Hypothalamus (tissue), 51 donors: ENCODE measurements at regions not wholly inside any gene's neighbourhood (a gene's known extent, or its start where the extent isn't known, plus 50 kb on each side); places are given as distances from the start of the nearest gene placed in this dataset.
"Not testable (repeated sequence)": the region's sequence is repeated elsewhere in the genome, so short reads cannot be mapped to it uniquely, and the experiment has no call there.

Experiments
- DNase-seq, 51 donors: peaks; one replicate each; lab custom pipeline; 2025; lab: John Stamatoyannopoulos, UW

GRCh38 chr7:66455432-66455831 is 173.2 kb upstream of the KCTD7 start:
- not testable (repeated sequence) for DNase-seq

GRCh38 chr7:66456431-66456830 is 172.2 kb upstream of the KCTD7 start:
- DNase-seq, result not testable (repeated sequence)

GRCh38 chr7:66458991-66459390 is 169.7 kb upstream of the KCTD7 start:
- DNase-seq, result not testable (repeated sequence)

DNA sequence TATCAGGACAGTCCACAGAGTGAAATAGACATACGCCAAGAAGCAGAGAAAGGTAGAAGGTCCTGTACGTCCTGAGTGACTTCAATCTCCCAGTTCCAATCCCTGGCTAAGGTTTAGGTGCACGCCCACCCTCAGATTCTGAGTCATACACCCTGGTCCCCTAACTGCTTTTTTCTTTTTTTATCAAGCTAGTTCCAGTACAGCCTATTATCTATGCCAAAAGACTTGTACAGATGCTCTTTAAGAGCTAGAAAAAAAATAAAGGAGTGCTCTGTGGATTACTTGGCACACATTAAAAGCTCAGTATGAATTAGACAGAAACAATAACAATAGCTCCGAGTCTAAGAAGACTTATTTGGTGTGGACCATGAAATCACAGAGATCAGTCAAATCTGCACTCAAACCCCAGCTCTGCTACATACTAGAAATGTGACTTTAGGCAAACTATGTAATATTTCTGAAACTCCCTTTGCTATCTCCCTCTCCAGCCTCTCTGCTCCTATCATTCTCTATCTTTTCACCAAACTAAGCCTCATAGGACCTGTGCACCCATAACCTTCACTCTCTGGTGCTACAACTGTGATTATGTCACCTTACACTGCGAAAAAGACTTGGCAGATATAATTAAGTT is 168.8 kb upstream of the KCTD7 start:
- not testable (repeated sequence) for DNase-seq

GRCh38 chr7:66460921-66461361 is 167.7 kb upstream of the KCTD7 start:
- no peak for DNase-seq

DNA sequence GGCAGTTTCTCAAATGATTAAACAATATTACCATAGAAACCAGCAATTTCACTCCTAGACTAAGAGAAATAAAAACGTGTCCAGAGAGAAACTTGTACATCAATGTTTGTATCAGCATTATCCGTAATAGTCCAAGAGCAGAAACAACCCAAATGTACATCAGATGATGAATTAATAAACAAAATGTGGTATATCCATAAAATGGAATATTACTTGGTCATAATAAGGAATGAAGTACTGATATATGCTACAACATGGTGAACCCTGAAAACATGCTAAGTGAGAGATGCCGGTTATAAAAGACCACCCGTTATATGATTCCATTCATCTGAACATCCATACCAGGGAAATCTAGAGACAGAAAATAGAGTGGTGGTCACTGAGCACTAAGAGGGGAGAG is 167.3 kb upstream of the KCTD7 start:
- DNase-seq, result not testable (repeated sequence)

DNA sequence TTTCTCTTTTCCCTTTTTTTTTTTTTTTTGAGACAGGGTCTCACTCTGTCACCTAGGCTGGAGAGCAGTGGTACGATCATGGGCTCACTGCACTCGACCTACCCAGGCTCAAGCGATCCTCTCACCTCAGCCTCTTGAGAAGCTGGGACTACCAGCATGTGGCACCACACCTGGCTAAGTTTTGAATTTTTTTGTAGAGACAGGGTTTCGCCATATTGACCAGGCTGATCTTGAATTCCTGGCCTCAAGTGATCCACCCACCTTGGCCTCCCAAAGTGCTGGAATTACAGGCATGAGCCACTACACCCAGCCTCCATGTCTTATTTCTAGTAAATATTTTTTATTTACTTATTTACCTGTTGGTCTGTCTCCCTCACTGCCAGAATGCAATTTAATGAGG is 165.8 kb upstream of the KCTD7 start:
- not testable (repeated sequence) for DNase-seq

GRCh38 chr7:66464059-66464458 is 164.6 kb upstream of the KCTD7 start:
- no peak for DNase-seq

DNA sequence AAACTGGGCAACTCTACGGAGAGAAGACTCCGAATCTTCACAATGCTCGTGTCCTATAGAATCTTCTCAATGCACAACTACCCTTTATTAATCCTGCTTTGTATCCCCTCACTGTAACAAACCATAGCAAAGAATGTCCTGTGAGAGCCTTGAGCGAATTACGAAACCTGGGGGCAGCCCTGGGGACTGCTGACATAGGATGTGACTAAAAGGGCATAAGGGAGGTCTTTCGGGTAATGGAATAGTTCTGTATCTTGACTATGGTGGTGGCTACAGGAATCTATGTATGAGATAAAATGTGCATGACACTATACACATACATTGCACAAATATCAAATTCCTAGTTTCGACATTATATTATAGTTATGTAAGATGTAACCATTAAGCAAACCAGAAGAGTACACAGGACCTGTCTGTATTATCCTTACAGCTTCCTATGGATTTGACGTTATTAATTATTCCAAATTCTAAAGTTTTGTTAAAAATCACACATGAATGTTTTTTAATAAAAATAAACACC is 162.5 kb upstream of the KCTD7 start:
- DNase-seq, result no peak

GRCh38 chr7:66467887-66468286 is 160.8 kb upstream of the KCTD7 start:
- no peak for DNase-seq

DNA sequence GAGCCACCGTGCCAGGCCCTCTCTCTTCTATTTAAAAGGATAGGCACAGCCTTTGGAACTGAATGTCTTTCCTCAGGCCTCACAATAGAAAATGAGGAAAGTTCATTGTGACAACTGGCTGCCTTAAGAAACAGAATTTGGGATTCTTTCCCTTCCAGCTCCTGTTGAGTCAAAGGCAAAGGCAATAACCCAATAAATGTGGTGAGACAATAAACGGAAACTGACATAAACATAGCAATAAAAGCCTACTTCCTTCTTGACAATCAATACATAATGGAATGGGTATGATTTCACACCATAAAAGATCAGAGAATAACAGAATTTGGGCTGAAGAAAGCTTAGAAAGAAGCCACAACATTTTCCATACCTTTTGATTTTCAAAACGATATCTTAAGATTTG is 155.6 kb upstream of the KCTD7 start:
- not testable (repeated sequence) for DNase-seq

- DNase-seq, result no peak
Measured at GRCh38 chr7:66474441-66474840, 154.2 kb upstream of the KCTD7 start.

GRCh38 chr7:66476056-66476455 is 152.6 kb upstream of the KCTD7 start:
- DNase-seq, result not testable (repeated sequence)

DNA sequence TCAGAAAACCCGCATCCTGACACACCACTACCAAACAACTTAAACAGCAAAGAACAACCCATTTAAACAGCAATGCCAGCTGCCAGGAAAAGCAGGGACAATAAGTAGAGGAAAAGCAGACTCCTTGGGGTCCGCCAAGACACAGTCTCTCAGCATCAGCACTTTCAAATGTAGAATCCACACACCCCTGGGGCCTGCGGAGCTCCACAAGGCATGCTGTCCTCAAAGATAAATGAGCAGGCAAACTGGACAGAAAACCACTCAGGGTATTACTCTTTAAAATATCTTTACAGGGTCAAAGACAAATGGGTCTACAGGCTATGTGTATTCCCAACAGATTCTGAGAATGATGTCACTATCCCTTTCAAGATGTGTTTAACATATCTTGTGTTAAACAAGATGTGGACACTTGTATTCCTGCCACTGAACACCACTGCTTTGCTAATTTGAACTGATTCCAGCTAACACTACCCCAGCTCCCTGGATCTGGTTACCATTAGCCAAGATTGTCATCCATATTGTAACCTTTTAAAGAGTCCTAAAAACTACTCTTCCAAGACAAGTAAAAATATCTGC is 150.8 kb upstream of the KCTD7 start:
- DNase-seq, result not testable (repeated sequence)

DNA sequence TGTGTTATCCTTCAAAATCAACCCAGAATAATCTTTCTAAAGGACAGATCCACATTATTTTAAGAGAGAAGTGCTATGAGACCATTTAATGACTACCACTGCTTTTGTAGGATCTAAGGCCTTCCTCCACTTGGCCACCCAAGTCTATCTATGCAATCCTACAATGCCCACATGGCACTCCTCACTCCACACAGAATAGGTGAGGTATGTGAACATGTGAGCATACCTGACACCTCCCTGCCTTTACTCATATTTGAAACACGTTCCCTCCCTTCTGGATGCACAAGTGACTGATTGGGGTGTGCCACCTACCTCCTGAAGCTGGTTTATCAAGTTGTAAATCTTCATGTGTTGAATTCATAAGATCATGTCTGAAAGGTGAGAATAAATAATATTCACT is 147.5 kb upstream of the KCTD7 start:
- DNase-seq, result not testable (repeated sequence)

- DNase-seq, result not testable (repeated sequence)
Measured at GRCh38 chr7:66489065-66489464, 139.6 kb upstream of the KCTD7 start.

DNA sequence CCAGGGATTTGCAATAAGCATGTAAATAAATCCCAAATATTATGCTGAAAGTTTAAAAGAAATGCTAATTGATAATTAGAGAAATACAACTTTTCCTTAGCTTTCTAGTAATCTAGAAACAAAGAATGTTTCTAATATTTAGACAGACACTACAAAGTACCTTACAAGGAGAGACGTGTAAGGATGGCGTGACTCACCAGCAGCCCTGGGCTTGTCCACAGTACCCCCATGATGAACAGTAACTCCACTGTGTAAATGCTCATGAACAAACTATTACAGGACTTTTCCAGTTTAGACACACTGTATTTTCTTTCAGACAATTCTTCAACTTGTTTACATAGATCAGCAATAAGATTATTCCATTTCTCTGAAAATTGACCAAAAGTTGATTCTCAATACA is 138.9 kb upstream of the KCTD7 start:
- DNase-seq, result not testable (repeated sequence)

GRCh38 chr7:66490979-66491378 is 137.7 kb upstream of the KCTD7 start:
- not testable (repeated sequence) for DNase-seq

DNA sequence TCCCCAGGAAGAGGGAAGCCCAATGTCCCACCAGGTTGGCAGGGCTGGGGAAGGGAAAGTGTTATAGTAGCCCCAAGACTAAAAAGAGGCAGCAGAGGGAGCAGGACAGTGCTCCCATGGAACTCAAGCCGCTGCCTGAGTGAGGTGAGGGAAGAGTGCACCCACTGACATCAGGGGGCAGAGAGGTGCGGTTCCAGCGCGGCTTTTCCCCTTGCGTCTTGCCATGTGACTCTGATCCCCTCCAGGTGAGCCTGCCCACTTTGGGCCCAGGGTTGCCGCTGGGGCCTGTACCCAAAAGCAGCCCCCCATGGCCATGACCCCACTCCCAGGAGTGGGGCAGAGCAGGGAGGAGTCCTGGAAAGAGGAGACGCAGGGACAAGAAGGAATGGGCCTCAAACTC is 136.3 kb upstream of the KCTD7 start:
- DNase-seq, result not testable (repeated sequence)

DNA sequence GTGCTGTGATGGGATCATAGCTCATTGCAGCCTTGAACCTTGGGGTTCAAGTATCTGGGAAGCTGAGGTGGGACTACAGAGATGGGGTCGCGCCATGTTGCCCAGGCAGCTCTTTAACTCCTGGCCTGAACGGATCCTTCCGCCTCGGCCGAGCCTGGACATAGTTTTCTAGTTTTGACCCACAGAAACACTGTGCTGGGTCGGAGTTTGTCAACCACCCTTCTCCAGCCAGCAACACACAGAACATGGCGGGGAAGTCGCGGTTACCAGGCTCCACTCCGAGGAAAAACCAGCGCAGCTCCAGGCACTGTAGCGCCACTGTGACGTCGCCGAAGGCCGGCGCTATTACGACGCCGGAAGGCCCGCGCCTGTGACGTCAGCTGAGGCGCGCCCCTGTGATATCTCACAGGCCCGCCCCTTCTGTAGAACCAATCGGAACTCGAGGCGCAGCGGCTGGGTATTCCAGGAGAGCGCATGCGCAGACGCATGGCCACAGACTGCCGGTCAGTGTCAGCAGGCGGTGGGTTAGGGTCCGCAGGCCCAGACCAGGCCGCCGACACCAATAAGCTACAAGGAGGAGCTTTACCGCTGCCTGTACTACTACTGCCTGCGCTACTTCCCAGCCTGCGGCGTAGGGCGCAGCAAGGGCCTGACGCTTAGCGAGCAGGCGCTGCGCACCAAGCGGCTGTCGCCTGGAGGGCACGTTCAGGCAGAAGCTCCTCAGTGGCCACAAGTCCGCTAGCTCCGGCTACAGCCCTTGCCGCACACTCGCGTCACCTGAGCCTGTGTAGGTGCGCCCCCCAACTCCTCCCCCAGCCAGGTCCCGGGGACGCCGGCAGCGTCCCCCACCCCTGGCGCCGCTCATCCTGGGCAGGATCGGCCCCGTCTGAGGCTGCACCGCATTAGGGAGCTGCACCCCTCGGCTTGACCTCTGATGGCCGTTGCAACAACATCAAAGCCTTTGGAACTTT is 135.2 kb upstream of the KCTD7 start:
- DNase-seq, result peak; percentile 83 to 99 (median 97)

- DNase-seq, result no peak
Measured at GRCh38 chr7:66497346-66497745, 131.3 kb upstream of the KCTD7 start.
